B cell (primary cell): ENCODE measurements at regions not wholly inside any gene's neighbourhood (a gene's known extent, or its start where the extent isn't known, plus 50 kb on each side); places are given as distances from the start of the nearest gene placed in this dataset.

Experiments
- ATAC-seq: fragments of 200-7000 bp; cut with Tn5 transposase; one replicate; pipeline ENCODE4 v1.10.0; 2021; ENCODE audit warnings: low read depth, mild to moderate bottlenecking, moderate number of reproducible peaks, moderate library complexity
- CTCF ChIA-PET: fragments of 350-600 bp; sonication (Branson Sonifier 250); formaldehyde crosslinking; loops from one replicate; lab custom pipeline; 2021; ENCODE audit warnings: antibody characterized with exemption, inconsistent platforms; lab: Charles Lee
- POLR2A ChIA-PET: fragments of 350-600 bp; sonication (Branson Sonifier 250); formaldehyde crosslinking; loops from one replicate; lab custom pipeline; 2021; ENCODE audit warnings: antibody characterized with exemption; lab: Charles Lee
- DNase-seq: peaks from one replicate; pipeline ENCODE4 v3.0.0; 2013
- H2AFZ ChIP-seq: 2 replicates; pipeline ENCODE4 v1.6.1; 2012; ENCODE audit warnings: mild to moderate bottlenecking, low read depth, low read length; ENCODE audit not compliant: insufficient read depth, poor library complexity, severe bottlenecking
- H3K27ac ChIP-seq, 2 donors: 1 replicate in 1 of 2; 2 replicates in 1 of 2; pipeline ENCODE4 v1.5.1; 2012 to 2013; ENCODE audit warnings: low read length in 2 of 2, mild to moderate bottlenecking in 2 of 2, moderate library complexity in 1 of 2
- H3K27me3 ChIP-seq, 4 experiments: fragments of 200-600 bp in 1 of 4; sonication (generic) in 1 of 4; replicated peaks in 1 of 4; 1 replicate in 2 of 4; 2 replicates in 2 of 4; pipeline versions ENCODE4 v1.6.1 to v1.7.0; 2013 to 2016; ENCODE audit warnings: low read length in 3 of 4, mild to moderate bottlenecking in 2 of 4, mixed read lengths in 1 of 4, moderate library complexity in 1 of 4; ENCODE audit not compliant: insufficient read depth in 4 of 4, control insufficient read depth in 3 of 4; ENCODE audit errors: control extremely low read depth in 1 of 4
- H3K36me3 ChIP-seq, 2 experiments: replicated peaks in 1 of 2; 1 replicate in 1 of 2; 2 replicates in 1 of 2; pipeline versions ENCODE4 v1.6.1 to v1.7.1; 2013; ENCODE audit warnings: low read length in 1 of 2; ENCODE audit not compliant: insufficient read depth in 2 of 2, control insufficient read depth in 1 of 2; ENCODE audit errors: control extremely low read depth in 1 of 2, extremely low read depth in 1 of 2
- H3K4me1 ChIP-seq, 2 donors: fragments of 200-600 bp in 1 of 2; sonication (generic) in 1 of 2; 1 replicate in 1 of 2; 2 replicates in 1 of 2; pipeline versions ENCODE4 v1.5.1 to v1.6.1; 2013 to 2017; ENCODE audit warnings: low read length in 2 of 2; ENCODE audit not compliant: control insufficient read depth in 2 of 2, insufficient read depth in 2 of 2
- H3K4me2 ChIP-seq: replicated peaks from 2 replicates; pipeline ENCODE3; 2012; ENCODE audit warnings: mild to moderate bottlenecking, low read depth, low read length; ENCODE audit not compliant: poor library complexity, severe bottlenecking
- H3K4me3 ChIP-seq, 5 experiments: fragments of 200-600 bp in 1 of 5; sonication (generic) in 1 of 5; 1 replicate in 3 of 5; 2 replicates in 2 of 5; pipeline versions ENCODE4 v1.5.1 to v1.7.0; 2011 to 2016; ENCODE audit warnings: low read length in 4 of 5, mild to moderate bottlenecking in 4 of 5, low read depth in 2 of 5, control low read depth in 1 of 5, moderate library complexity in 1 of 5; ENCODE audit not compliant: insufficient read depth in 1 of 5; ENCODE audit errors: control extremely low read depth in 1 of 5, extremely low read depth in 1 of 5
- H3K79me2 ChIP-seq: fragments of 200-600 bp; sonication (generic); one replicate; pipeline ENCODE4 v1.6.0; 2016; ENCODE audit warnings: low read length; ENCODE audit not compliant: control insufficient read depth, insufficient read depth
- H3K9ac ChIP-seq: fragments of 200-600 bp; sonication (generic); 2 replicates; pipeline ENCODE4 v1.6.1; 2017; ENCODE audit warnings: mild to moderate bottlenecking, low read length, moderate library complexity
- H3K9me3 ChIP-seq, 3 donors: one replicate each; pipeline versions ENCODE4 v1.6.1 to v1.7.1; 2013; ENCODE audit warnings: low read length in 2 of 3; ENCODE audit not compliant: control insufficient read depth in 2 of 3, insufficient read depth in 1 of 3; ENCODE audit errors: control extremely low read depth in 1 of 3
- H4K20me1 ChIP-seq: 2 replicates; pipeline ENCODE4 v1.6.0; 2012; ENCODE audit warnings: mild to moderate bottlenecking, low read length; ENCODE audit not compliant: insufficient read depth, control insufficient read depth, poor library complexity, severe bottlenecking
- H3K27ac Mint-ChIP-seq: one replicate; pipeline ENCODE4 v1.8.0; 2021; ENCODE audit warnings: mixed read lengths
- H3K27me3 Mint-ChIP-seq: one replicate; pipeline ENCODE4 v1.8.0; 2021; ENCODE audit warnings: mixed read lengths
- H3K4me1 Mint-ChIP-seq: one replicate; pipeline ENCODE4 v1.8.0; 2021; ENCODE audit warnings: mixed read lengths
- H3K4me3 Mint-ChIP-seq: one replicate; pipeline ENCODE4 v1.8.0; 2021; ENCODE audit warnings: mixed read lengths
- H3K9me3 Mint-ChIP-seq: one replicate; pipeline ENCODE4 v1.8.0; 2022; ENCODE audit warnings: mixed read lengths; ENCODE audit not compliant: insufficient read depth
- CTCF ChIP-seq: fragments of 200-600 bp; IDR thresholded peaks from one replicate; pipeline ENCODE4 v1.8.0; 2022; ENCODE audit warnings: antibody characterized with exemption, mild to moderate bottlenecking
- EZH2 ChIP-seq: IDR thresholded peaks from 2 replicates; pipeline ENCODE4 v1.6.1; 2012; ENCODE audit warnings: borderline replicate concordance, low read depth, mild to moderate bottlenecking, moderate library complexity, low read length; ENCODE audit not compliant: insufficient read depth, poor library complexity, severe bottlenecking
- WGBS: methylation state at CpG from one replicate; pipeline ENCODE4 v1.1.5; 2013; ENCODE audit warnings: missing lambda C conversion rate; ENCODE audit not compliant: insufficient coverage; 5-methylcytosine and 5-hydroxymethylcytosine counted together
- intact Hi-C: fragments of 100-400 bp; cut with micrococcal nuclease; formaldehyde crosslinking; loops from one replicate; pipeline ENCODE4 v1.10.0; 2022

GRCh38 chr9:29691758-29692407 lies 2118.6 kb upstream of the C9orf72 start:
- Histone ChIP-seq H4K20me1 (no peaks in the 10 kb centered on the region), H3K4me2 (no peak overlapping the region), H3K27ac (no peak overlapping the region), H3K9me3 (peaks cover 0 to 5% (median 3%) of the 10 kb centered on the region in 3 donors), H3K27me3 (no peaks in the 10 kb centered on the region), H3K79me2 (no peaks in the 10 kb centered on the region), H3K36me3 (no peaks in the 10 kb centered on the region), H3K4me1 (no peaks in the 10 kb centered on the region), H3K4me3 (no peak overlapping the region), H3K9ac (no peak overlapping the region), H2AFZ (no peak overlapping the region)
- DNase-seq (no peak), ATAC-seq (no peak)
- no peak overlapping the region for H3K27ac Mint-ChIP-seq
- no peaks in the 10 kb centered on the region for H3K27me3 Mint-ChIP-seq
- 64% methylated on average over 7 of the region's 7 CpGs for WGBS
- H3K4me1 Mint-ChIP-seq = no peaks in the 10 kb centered on the region
- ChIA-PET CTCF (no interaction called here), POLR2A (no interaction called here)
- TF ChIP-seq EZH2 = no peak
- no peak for TF ChIP-seq CTCF
- H3K9me3 Mint-ChIP-seq = peaks cover 10% of the 10 kb centered on the region
- intact Hi-C loops = no loop called here
- H3K4me3 Mint-ChIP-seq = no peak overlapping the region

DNA sequence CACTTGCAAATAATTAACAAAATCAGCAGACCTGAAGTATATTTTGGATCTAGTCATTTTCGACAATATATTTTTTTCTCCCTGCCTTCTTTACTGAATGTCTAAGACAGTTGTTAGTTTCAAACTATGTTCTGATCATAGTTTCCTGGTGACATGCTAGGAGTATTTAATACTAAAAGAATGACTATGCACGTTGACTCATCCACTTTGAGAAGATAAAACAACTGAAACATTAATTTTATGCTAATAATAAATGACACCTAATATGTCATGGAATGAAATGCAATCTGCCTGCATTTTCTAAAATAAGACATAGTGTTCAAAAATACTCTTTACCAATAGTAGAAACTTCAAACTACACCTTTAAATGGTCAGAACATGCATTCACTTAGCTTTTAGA lies 2123.7 kb upstream of the C9orf72 start:
- H3K9me3 Mint-ChIP-seq = peaks cover 10% of the 10 kb centered on the region
- no peak for ATAC-seq

More for the DNA sequence above, 2123.7 kb upstream of the C9orf72 start:
- H4K20me1 ChIP-seq = no peaks in the 10 kb centered on the region
- H3K4me3 ChIP-seq = no peak overlapping the region
- WGBS = no CpG with 5 or more reads among the region's 2 CpGs
- ChIA-PET POLR2A (no interaction called here), CTCF (no interaction called here)
- H3K27ac Mint-ChIP-seq = no peak overlapping the region
- no peak for TF ChIP-seq CTCF
- no peak for TF ChIP-seq EZH2
- no peaks in the 10 kb centered on the region for H3K4me1 Mint-ChIP-seq
- H3K9me3 ChIP-seq = peaks cover 0 to 3% (median under 1%) of the 10 kb centered on the region in 3 donors
- intact Hi-C loops = no loop called here
- no peak overlapping the region for H2AFZ ChIP-seq
- no peak overlapping the region for H3K27ac ChIP-seq
- no peaks in the 10 kb centered on the region for H3K79me2 ChIP-seq
- no peak overlapping the region for H3K4me3 Mint-ChIP-seq
- H3K27me3 Mint-ChIP-seq = no peaks in the 10 kb centered on the region
- H3K9ac ChIP-seq = no peak overlapping the region
- no peaks in the 10 kb centered on the region for H3K4me1 ChIP-seq
- H3K4me2 ChIP-seq = no peak overlapping the region
- H3K36me3 ChIP-seq = no peaks in the 10 kb centered on the region
- H3K27me3 ChIP-seq = no peaks in the 10 kb centered on the region
- DNase-seq = no peak
